Astrocyte of the cerebellum (primary cell): ENCODE measurements at regions not wholly inside any gene's neighbourhood (a gene's known extent, or its start where the extent isn't known, plus 50 kb on each side); places are given as distances from the start of the nearest gene placed in this dataset.

ENCODE experiments used
- DNase-seq: peaks from one replicate; pipeline ENCODE4 v3.0.0-alpha.2; 2011; ENCODE audit warnings: low read depth
- H3K4me3 ChIP-seq: 2 replicates; pipeline ENCODE4 v1.5.1; 2011; ENCODE audit warnings: mild to moderate bottlenecking, low read depth, low read length, moderate library complexity
- in situ Hi-C: cut with HindIII; loops from 2 replicates; pipeline ENCODE4 v1.10.0; 2017; ENCODE audit warnings: low sequenced_read_pairs
- TF ChIP-seq, protein P1 (sequence below): IDR thresholded peaks from 2 replicates; pipeline ENCODE4 v1.5.1; 2012; ENCODE audit warnings: low read length, low read depth, moderate library complexity, mild to moderate bottlenecking; ENCODE audit errors: missing control alignments

DNA sequence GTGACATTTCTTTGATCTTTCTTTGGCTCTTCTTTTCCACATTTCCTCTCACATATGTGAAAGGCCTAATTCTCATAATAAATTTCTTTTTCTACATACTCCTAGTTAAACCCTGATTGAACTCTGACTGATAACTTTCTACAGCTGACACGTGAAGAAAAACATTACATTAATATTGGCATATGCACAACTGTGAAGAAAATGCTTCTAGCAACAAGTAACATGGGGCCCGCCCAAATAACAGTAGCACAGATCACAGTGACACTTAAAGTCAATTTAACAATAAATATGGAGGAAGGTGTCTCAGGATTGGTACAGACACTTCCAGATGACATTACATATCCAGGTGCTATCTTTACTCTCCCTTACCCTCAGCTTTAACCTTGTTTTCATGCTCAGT, 317.6 kb upstream of the ZNF385D start:
- DNase-seq = no peak
- TF ChIP-seq, protein P1, sequence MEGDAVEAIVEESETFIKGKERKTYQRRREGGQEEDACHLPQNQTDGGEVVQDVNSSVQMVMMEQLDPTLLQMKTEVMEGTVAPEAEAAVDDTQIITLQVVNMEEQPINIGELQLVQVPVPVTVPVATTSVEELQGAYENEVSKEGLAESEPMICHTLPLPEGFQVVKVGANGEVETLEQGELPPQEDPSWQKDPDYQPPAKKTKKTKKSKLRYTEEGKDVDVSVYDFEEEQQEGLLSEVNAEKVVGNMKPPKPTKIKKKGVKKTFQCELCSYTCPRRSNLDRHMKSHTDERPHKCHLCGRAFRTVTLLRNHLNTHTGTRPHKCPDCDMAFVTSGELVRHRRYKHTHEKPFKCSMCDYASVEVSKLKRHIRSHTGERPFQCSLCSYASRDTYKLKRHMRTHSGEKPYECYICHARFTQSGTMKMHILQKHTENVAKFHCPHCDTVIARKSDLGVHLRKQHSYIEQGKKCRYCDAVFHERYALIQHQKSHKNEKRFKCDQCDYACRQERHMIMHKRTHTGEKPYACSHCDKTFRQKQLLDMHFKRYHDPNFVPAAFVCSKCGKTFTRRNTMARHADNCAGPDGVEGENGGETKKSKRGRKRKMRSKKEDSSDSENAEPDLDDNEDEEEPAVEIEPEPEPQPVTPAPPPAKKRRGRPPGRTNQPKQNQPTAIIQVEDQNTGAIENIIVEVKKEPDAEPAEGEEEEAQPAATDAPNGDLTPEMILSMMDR = no peak
- H3K4me3 ChIP-seq = no peak overlapping the region
- in situ Hi-C loops = no loop called here

DNA sequence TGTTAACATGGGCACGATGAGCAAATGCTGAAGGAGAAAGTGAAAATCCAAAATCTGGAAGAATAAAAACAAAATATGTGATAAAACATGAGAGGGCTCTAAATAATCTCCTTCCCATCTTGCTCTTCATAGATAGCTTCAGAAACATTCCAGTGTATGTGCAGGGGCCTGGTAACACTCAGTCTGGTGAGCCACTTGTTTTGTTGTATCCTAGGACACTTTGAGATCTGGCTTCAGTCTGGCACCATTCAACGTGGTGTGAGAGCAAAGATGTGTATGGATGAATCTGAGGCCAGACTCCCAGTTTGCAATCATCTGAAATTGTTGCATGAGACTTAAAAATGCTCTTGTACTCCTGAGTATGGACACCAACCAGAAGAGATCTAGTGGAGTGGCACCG, 337.2 kb upstream of the ZNF385D start:
- in situ Hi-C loops = loop anchor here (5.0 kb wide), 1 partner anchor 34 kb away; no protein-coding TSS in a partner anchor

DNA sequence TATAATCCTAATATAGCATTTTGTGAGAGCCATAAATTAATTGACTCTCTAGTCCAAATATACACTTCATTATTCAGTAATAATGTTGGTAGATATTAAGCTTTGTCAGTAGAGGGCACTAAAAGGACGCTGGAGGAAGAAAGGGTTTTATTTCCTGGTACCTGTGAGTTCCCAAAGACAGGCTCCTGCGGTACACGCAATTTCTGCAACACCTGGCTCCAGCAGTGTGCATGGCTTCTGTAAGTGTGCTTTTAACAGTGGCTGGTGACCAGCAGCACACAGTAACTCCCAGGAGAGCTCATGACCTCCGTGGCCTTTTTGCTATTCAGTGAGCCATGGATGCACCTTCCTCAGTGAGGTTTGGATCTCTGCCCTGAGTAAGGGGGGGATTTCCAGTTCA, 338.3 kb upstream of the ZNF385D start:
- no peak for DNase-seq
- TF ChIP-seq, protein P1 = peak; percentile 46
- in situ Hi-C loops = loop anchor here (5.0 kb wide), 1 partner anchor 33 kb away; no protein-coding TSS in a partner anchor
- no peak overlapping the region for H3K4me3 ChIP-seq

More for the DNA sequence above, 337.2 kb upstream of the ZNF385D start:
- TF ChIP-seq, protein P1 = no peak
- DNase-seq = no peak
- H3K4me3 ChIP-seq = no peak overlapping the region

DNA sequence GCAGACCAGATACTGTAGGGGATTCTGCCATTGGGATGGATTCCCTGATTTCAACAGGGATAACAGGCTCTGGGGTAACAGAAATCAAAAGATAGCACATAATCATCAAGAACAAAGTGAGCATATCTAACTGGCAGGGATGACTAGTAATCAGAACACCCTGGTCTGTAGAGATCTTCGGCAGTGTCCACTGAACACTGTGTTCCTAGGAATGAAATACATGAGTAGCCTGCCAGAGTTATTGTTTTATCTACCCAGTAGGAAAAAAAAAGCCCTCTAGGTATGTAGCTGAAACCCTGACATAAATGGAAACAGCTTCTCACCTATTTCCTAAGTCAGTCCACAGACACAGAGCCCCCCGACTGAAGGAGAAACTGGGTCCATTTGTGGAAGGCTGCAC, 340.3 kb upstream of the ZNF385D start:
- no peak overlapping the region for H3K4me3 ChIP-seq
- TF ChIP-seq, protein P1 = no peak
- in situ Hi-C loops = no loop called here
- no peak for DNase-seq

DNA sequence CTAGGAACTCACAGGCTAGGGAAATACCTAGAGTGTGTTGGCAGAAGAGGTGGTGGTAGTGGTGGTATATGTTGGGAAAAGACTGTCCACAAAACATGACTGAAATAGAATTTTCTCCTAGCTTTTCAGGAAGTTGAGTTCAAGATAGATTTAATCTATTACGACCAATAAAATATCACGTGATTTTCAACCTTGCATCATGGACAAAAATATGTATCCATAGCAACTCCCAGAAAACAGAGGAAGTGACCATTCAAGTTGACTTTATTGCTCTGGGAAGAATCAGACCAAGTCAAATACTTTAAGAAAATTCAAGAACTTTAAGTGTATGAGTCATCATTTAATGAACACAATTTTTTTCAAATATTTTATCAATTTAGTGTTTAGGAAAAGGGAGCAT, 347.0 kb upstream of the ZNF385D start:
- in situ Hi-C loops = no loop called here

DNA sequence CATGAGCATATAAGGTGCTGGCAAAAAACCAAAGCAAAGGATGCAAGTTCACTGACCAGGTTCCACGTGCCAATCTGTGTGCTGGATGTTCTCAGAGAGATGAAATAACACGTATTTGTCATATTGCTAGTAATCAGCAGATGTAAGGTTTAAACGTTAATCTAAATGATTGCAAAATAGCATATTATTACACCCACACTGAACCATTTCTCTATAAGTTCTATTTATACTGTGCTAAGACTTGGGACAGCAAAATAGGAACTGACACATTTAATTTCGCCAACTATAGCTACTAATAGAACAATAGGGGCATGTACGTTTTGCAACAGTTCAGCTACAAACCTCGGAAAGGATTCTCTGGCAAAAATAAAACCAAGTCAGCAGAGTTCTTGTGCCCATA, 350.3 kb upstream of the ZNF385D start:
- DNase-seq = no peak
- H3K4me3 ChIP-seq = no peak overlapping the region
- TF ChIP-seq, protein P1 = no peak
- in situ Hi-C loops = no loop called here

More for the DNA sequence above, 347.0 kb upstream of the ZNF385D start:
- DNase-seq = no peak
- TF ChIP-seq, protein P1 = no peak
- no peak overlapping the region for H3K4me3 ChIP-seq

DNA sequence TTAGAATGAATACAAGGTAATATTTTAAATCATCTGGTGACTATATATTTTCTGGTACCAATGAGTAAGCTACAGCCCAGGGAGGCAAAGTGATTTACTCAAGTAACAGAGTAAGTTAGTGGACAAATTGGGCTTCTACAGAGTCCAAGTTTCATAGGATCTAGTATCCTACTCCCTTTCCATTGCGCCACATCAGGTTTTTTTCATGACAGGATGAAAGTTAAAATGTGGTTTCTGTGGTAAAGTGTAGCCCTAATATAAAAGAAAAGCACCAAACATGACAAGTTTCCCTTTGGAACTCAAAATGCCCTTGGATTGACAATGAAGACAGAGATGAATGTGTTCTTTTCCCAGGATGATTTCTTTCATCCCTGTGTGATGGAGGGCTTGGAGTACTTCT, 350.8 kb upstream of the ZNF385D start:
- TF ChIP-seq, protein P1 = no peak
- DNase-seq = no peak
- no peak overlapping the region for H3K4me3 ChIP-seq
- in situ Hi-C loops = no loop called here
